Breast epithelium (tissue), 3 donors: ENCODE measurements at regions not wholly inside any gene's neighbourhood (a gene's known extent, or its start where the extent isn't known, plus 50 kb on each side); places are given as distances from the start of the nearest gene placed in this dataset.

ENCODE experiments used
- POLR2A ChIP-seq: fragments of 450-650 bp; IDR thresholded peaks from one replicate; pipeline ENCODE4 v1.6.1; 2016; ENCODE audit warnings: antibody characterized with exemption, mild to moderate bottlenecking, moderate library complexity
- POLR2AphosphoS5 ChIP-seq, 3 donors: sonication (generic); formaldehyde crosslinking; IDR thresholded peaks; one replicate each; pipeline ENCODE4 v1.6.1; 2017; ENCODE audit warnings: antibody characterized with exemption in 3 of 3
- TF ChIP-seq, protein P1 (sequence below), 3 donors: fragments of 450-650 bp; IDR thresholded peaks; one replicate each; pipeline ENCODE4 v1.5.1; 2016 to 2017; ENCODE audit warnings: antibody characterized with exemption in 3 of 3, mild to moderate bottlenecking in 3 of 3, moderate library complexity in 3 of 3

DNA sequence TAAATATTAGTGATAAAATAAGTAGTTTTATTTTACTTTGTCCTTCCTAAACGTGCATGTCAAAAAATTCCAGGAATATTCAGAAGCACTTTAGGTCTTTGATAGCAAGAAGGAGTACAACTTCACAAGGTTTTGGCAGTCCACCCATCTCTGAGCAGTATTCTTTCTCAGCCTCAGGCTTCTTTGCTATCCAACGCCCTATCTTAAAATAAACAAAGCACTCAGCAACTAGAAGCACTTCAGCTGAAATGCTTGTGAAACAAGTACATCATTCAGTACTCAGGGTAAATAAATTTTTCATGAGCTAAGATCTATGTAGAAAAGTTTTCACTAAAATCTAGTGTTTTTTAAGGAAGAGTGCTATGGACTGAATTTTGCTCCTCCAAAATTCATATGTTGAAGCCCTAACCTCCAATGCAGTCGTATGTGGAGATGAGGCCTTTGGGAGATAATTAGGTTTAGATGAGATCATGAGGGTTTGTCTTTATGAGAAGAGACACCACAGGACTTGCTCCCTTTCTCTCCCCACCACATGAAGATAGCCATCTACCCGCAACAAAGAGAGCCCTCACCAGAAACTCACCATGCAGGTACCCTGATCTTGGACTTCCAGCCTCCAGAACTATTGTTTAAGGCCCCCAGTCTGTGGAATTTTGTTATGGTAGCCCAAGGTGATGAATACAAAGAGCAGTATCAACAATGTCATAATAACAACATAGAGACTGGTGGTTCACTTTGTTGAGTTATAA is 539.1 kb downstream of the TFAP2A start:
- TF ChIP-seq, protein P1, sequence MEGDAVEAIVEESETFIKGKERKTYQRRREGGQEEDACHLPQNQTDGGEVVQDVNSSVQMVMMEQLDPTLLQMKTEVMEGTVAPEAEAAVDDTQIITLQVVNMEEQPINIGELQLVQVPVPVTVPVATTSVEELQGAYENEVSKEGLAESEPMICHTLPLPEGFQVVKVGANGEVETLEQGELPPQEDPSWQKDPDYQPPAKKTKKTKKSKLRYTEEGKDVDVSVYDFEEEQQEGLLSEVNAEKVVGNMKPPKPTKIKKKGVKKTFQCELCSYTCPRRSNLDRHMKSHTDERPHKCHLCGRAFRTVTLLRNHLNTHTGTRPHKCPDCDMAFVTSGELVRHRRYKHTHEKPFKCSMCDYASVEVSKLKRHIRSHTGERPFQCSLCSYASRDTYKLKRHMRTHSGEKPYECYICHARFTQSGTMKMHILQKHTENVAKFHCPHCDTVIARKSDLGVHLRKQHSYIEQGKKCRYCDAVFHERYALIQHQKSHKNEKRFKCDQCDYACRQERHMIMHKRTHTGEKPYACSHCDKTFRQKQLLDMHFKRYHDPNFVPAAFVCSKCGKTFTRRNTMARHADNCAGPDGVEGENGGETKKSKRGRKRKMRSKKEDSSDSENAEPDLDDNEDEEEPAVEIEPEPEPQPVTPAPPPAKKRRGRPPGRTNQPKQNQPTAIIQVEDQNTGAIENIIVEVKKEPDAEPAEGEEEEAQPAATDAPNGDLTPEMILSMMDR (IDR thresholded peaks at IDR 0.05), result no peak
- TF ChIP-seq POLR2AphosphoS5 (IDR thresholded peaks at IDR 0.05) (no peak), POLR2A (no peak)
